Motor neuron (in vitro differentiated cells): ENCODE measurements at regions not wholly inside any gene's neighbourhood (a gene's known extent, or its start where the extent isn't known, plus 50 kb on each side); places are given as distances from the start of the nearest gene placed in this dataset.
"Not testable (repeated sequence)": the region's sequence is repeated elsewhere in the genome, so short reads cannot be mapped to it uniquely, and the experiment has no call there.

Experiments
- ATAC-seq, 8 experiments: fragments of 200-7000 bp; cut with Tn5 transposase; replicated peaks in 6 of 8; 2 replicates each; pipeline ENCODE4 v1.8.0; 2021; ENCODE audit warnings: mild to moderate bottlenecking in 8 of 8, moderate library complexity in 8 of 8
- H3K27ac ChIP-seq, 2 donors: fragments of 250-450 bp; sonication (Bioruptor Pico); 2 replicates each; pipeline ENCODE4 v1.9.0; 2021; ENCODE audit warnings: antibody characterized with exemption in 2 of 2, mild to moderate bottlenecking in 2 of 2, moderate library complexity in 1 of 2
- H3K4me1 ChIP-seq, 2 donors: fragments of 250-450 bp; sonication (Bioruptor Pico); replicated peaks in 1 of 2; 2 replicates each; pipeline ENCODE4 v1.6.1; 2021; ENCODE audit warnings: antibody characterized with exemption in 2 of 2, mild to moderate bottlenecking in 2 of 2, moderate library complexity in 1 of 2
- H3K4me3 ChIP-seq, 5 donors: fragments of 250-450 bp; sonication (Bioruptor Pico); 2 replicates each; pipeline ENCODE4 v1.9.0; 2021; ENCODE audit warnings: antibody characterized with exemption in 5 of 5, mild to moderate bottlenecking in 5 of 5, moderate library complexity in 4 of 5
- WGBS, 10 experiments: fragments of 450-650 bp; shearing (Covaris generic); methylation state at CpG; one replicate each; pipeline ENCODE4 v1.0.0; 2022; 5-methylcytosine and 5-hydroxymethylcytosine counted together
- in situ Hi-C, 9 experiments: fragments of 400-800 bp; cut with MboI; loops; one replicate each; pipeline ENCODE4 v1.15.0; 2021; ENCODE audit warnings: low sequenced_read_pairs in 9 of 9, low pct_unique_long_range_greater_than_20kb in 2 of 9; ENCODE audit not compliant: unreplicated experiment in 9 of 9

DNA sequence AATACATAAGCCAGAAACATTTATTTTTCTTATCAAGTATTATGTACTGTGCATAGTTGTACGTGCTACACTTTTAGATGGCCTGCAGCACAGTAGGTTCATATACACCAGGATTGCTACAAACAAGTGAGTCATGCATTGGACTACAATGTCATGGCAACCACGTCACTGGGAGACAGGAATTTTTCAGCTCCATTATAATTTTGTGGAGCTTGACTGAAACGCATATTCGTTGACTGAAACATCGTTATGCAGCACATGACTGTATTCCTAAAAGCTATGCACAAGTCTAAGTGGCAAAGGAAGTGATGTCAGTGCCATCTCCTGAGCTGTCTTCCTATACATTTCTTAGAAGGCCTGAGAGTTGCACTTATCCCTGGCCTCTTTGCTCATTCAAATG, 871.8 kb downstream of the IPMK start:
- 0 to 100% (median 47%) methylated on average over 1 to 5 of the region's 5 CpGs; no CpG with 5 or more reads in 2 of the 10 experiments for WGBS, 10 experiments
- no peak overlapping the region for H3K27ac ChIP-seq

DNA sequence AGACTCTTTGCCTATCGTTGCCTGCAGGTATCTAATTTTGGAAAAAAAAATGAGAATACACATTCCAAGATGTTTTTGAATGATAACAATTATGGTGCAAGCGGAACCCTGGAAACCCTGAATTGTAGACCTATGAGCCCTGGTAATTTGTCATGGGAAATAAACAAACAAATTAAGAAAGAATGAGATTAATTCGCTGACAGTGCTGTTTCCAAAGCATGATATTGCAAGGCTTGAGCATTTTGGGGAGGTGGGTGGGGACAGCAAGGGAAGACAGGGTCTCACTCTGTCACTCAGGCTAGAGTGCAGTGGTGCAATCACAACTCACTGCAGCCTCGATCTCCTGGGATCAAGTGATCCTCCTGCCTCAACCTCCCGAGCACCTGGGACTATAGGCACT, 900.3 kb downstream of the IPMK start:
- ATAC-seq = no peak
- H3K4me1 ChIP-seq = no peaks in the 10 kb centered on the region
- H3K4me3 ChIP-seq = no peak overlapping the region
- no peak overlapping the region for H3K27ac ChIP-seq
- in situ Hi-C loops = no loop called here
- WGBS, 10 experiments = 0 to 100% (median 85%) methylated on average over 2 to 5 of the region's 5 CpGs; no CpG with 5 or more reads in 1 of the 10 experiments

More for the DNA sequence above, 871.8 kb downstream of the IPMK start:
- peak; percentile 32 to 95 (median 50) for ATAC-seq
- Histone ChIP-seq H3K4me1 (no peaks in the 10 kb centered on the region), H3K4me3 (no peak overlapping the region)
- in situ Hi-C loops = no loop called here

DNA sequence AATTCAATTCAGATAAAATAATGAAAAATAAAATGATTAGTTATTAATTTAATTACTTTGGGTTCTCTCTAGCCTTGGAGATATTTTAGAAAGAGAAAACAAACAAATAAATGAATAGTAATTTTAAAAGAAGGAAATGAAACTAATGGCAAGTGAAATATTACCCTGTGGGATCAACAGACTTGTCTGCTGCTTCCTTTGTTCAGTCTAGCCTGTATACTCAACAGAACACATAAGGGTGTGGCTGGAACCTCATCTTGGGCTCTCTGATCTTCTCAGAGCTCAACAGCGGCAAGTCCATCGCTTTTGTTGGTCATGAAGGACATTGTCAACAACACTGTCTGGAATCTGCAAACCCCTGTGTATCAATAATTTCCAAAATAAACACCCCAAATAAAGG, 904.9 kb downstream of the IPMK start:
- no peaks in the 10 kb centered on the region for H3K4me1 ChIP-seq
- in situ Hi-C loops = no loop called here
- H3K27ac ChIP-seq = no peak overlapping the region
- no peak overlapping the region for H3K4me3 ChIP-seq
- WGBS, 10 experiments = 0 to 100% (median 66%) methylated on average over 1 to 2 of the region's 2 CpGs; no CpG with 5 or more reads in 4 of the 10 experiments
- no peak for ATAC-seq

DNA sequence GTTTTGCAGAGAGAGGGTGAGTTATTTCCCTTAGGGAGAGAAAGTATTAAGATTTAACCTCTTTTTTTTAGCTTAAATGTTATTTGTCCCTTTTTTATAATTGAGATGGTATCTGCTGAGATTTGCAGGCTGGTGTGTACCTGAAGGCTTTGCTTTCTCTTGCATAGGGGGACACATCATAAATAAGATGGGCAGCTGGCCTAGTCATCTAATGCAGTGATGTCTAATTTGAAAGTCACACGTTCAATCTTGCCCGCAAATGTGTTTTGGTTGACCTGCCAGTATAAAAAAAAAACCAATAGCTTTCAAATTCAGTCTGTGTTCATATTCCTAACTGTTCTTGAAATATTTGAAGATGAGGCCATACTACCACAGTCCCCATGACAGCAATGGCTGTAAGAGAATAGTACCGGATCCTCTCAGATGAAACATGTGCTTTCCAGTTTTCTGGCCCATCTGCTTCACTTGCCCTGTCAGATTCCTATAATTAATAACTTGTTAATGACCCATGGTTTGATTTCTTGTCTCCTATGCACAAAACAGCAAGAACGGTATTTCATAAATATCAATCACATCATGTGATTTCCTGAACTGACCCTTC, 914.2 kb downstream of the IPMK start:
- peak in 5 of 8 experiments; percentile 65 to 98 (median 87) for ATAC-seq
- 20 to 70% (median 42%) methylated on average over 2 to 4 of the region's 4 CpGs; no CpG with 5 or more reads in 2 of the 10 experiments for whole genome bisulfite sequencing, 10 experiments

DNA sequence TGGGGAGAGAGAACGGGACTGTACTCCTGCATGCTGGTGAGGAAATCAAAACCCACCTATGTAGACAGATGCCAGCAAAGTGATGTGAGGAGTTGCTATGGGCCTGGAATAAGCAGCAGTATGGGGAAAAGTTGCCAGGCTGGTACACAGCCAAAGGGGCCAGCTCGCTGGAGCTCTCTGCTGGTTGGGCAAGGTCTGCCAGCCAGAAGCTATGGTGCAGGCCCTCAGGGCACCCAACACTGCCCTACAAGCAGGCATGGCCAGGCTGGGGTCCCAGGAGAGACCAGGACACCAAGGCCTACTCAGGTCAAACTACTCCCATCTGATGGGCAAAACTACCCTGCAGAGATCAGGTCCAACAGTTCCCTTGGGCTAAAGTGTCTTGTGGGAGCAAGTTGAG, 916.6 kb downstream of the IPMK start:
- peaks cover 3 to 10% of the 10 kb centered on the region in 2 donors for H3K4me1 ChIP-seq
- in situ Hi-C loops = no loop called here
- no peak for ATAC-seq
- H3K4me3 ChIP-seq = no peak overlapping the region
- no peak overlapping the region for H3K27ac ChIP-seq
- 17 to 89% (median 67%) methylated on average over 1 of the region's 2 CpGs; no CpG with 5 or more reads in 5 of the 10 experiments for WGBS, 10 experiments

More for the DNA sequence above, 914.2 kb downstream of the IPMK start:
- peak overlapping the region in 1 of 2 donors; percentile 10 for H3K27ac ChIP-seq
- H3K4me3 ChIP-seq = no peak overlapping the region
- in situ Hi-C loops = no loop called here
- peaks cover 3 to 10% of the 10 kb centered on the region in 2 donors for H3K4me1 ChIP-seq

DNA sequence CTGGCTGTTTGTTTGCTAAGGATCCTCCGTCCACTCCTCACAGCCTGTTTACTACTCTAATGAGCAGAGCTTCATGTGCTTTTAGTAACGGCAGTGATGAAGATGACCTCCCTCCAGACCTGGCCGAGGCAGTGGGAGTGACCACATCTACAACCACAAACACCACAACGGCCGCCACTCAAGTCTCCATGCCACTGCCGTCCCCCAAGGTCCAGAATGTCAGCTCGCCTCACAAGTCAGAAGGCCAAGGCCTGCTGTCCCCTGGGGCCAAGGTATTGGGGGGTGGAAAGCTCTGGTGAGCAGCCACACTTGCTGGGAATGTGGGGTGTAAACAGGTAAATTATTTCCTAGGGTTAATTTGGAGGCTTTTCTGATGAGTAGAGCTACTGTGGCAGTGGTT, 926.4 kb downstream of the IPMK start:
- Histone ChIP-seq H3K27ac (no peak overlapping the region), H3K4me1 (no peaks in the 10 kb centered on the region), H3K4me3 (no peak overlapping the region)
- WGBS, 10 experiments = 17 to 100% (median 92%) methylated on average over 1 to 4 of the region's 7 CpGs; no CpG with 5 or more reads in 5 of the 10 experiments
- in situ Hi-C loops = loop anchor here in 2 of 9 experiments (10.0 to 25.0 kb wide), 3 partner anchors 314 to 721 kb away; no protein-coding TSS in a partner anchor
- no peak for ATAC-seq

DNA sequence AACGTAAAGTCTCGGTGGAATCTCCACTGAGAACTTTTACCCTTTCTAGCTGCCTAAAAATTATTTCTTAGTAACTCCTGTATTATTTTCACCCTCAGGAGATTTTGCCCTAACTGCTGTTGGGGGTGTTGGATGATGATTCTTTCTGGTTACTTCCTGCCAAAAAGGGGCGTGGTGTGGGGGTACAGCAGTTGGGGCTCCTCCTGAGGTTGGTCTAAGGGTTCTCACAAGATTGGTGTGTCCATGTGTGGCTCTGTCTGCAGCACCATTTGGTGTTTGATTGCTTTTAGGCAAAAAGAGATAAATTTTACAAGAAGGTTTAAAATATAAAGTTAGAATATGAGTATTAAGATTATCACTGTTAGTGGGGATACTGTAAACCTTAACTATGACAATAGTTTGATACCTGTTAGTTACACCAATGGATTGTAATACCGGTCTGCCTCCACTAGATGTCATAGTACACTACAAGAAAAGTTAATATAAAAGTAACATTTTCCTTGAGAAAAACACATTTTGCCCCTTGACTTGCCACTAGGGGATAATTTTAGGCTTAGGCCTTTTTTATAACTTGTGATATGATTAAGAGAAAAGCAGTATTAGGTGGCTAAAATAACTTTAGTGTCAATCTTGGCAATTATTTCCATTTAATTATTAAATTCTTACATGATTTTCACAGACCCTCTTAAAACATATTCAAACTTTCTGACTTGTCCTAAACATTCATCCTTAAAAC, 928.7 kb downstream of the IPMK start:
- peak in 1 of 8 experiments; percentile 38 for ATAC-seq
- 0 to 100% (median 43%) methylated on average over 1 to 4 of the region's 4 CpGs; no CpG with 5 or more reads in 1 of the 10 experiments for WGBS, 10 experiments
- H3K4me1 ChIP-seq = peaks cover 0 to 3% of the 10 kb centered on the region in 2 donors
- no peak overlapping the region for H3K27ac ChIP-seq
- no peak overlapping the region for H3K4me3 ChIP-seq
- in situ Hi-C loops = loop anchor here in 2 of 9 experiments (25.0 kb wide), 2 partner anchors 323 to 723 kb away; no protein-coding TSS in a partner anchor

DNA sequence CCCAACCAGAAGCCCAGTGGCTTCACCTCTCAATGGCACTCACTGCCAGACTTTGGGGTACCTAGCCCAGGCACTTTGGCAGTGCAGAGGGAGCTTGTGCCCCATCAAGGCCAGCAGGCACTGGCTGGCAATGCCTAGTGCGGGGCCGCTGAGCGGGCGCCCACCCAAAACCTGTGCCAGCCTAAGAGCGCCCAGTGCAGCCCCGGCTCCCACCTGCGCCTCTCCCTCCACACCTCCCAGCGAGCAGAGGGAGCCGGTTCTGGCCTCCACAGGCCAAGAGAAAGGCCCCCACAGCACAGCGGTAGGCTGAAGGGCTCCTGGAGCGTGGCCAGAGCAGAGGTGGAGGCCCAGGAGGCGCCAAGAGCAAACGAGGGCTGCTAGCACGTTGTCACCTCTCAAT, 930.8 kb downstream of the IPMK start:
- no peak for ATAC-seq
- H3K27ac ChIP-seq = no peak overlapping the region
- WGBS, 10 experiments = 19 to 100% (median 91%) methylated on average over 1 to 10 of the region's 14 CpGs; no CpG with 5 or more reads in 2 of the 10 experiments
- H3K4me1 ChIP-seq = peaks cover 0 to 3% of the 10 kb centered on the region in 2 donors
- H3K4me3 ChIP-seq = no peak overlapping the region
- in situ Hi-C loops = loop anchor here in 2 of 9 experiments (25.0 kb wide), 2 partner anchors 325 to 725 kb away; no protein-coding TSS in a partner anchor

DNA sequence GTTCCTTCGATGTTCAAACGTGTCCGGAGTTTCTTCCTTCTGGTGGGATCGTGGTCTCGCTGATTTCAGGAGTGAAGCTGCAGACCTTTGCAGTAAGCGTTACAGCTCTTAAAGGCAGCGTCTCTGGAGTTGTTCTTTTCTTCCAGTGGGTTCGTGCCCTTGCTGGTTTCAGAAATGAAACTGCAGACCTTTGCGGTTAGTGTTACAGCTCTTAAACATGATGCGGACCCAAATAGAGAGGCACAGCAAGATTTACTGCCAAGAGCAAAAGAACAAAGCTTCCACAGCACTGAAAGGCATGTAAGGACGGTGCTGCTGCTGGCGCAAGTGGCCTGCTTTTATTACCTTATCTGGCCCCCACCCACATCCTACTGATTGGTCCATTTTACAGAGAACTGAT, 931.4 kb downstream of the IPMK start:
- H3K4me1 ChIP-seq = peaks cover 0 to 3% of the 10 kb centered on the region in 2 donors
- 33 to 100% (median 91%) methylated on average over 1 to 11 of the region's 12 CpGs; no CpG with 5 or more reads in 3 of the 10 experiments for WGBS, 10 experiments
- ATAC-seq = no peak
- H3K4me3 ChIP-seq = no peak overlapping the region
- H3K27ac ChIP-seq = no peak overlapping the region
- in situ Hi-C loops = loop anchor here in 2 of 9 experiments (25.0 kb wide), 2 partner anchors 326 to 726 kb away; no protein-coding TSS in a partner anchor

DNA sequence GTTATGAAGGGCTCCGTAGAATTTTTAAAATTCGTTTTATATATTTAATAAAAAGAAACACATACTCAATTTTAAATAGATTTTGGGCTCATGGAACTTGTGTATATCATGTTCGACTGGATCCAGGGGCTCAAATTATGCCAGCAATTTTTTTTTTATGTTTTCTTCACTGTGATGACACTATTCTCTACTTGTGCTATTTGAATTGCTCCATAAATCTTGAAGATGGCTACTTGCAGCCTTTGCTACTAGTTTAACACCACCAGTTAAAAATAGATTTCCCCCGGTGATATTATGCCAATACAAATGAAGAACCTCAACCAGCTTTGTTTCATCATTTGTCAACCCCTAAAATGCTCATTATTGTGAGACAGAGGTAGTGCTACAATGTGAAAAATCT, 933.2 kb downstream of the IPMK start:
- Histone ChIP-seq H3K27ac (no peak overlapping the region), H3K4me1 (peaks cover 0 to 3% of the 10 kb centered on the region in 2 donors), H3K4me3 (no peak overlapping the region)
- in situ Hi-C loops = loop anchor here in 2 of 9 experiments (25.0 kb wide), 2 partner anchors 328 to 728 kb away; no protein-coding TSS in a partner anchor
- ATAC-seq = peak in 3 of 8 experiments; percentile 38 to 58 (median 51)
- 0 to 92% (median 63%) methylated on average over 2 to 4 of the region's 4 CpGs for WGBS, 10 experiments

DNA sequence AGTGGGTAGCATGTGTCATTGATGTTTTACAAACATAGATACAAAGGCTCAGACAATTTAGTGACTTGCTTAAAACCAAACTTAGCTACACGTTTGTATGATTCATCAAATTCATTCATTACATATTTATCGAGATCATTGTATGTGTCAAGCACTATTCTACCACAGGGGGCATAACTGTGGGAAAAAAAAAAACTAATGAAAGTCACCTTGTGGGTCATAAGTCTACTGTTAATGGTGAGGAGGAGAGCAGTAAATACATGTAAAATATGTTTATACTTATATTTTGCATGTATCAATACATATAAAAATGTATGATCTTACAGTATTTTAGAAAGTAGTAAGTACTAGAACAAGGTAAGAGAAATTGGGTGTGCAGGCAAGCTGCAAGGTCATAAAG, 933.8 kb downstream of the IPMK start:
- Histone ChIP-seq H3K4me3 (no peak overlapping the region), H3K4me1 (peaks cover 0 to 3% of the 10 kb centered on the region in 2 donors), H3K27ac (no peak overlapping the region)
- in situ Hi-C loops = loop anchor here in 2 of 9 experiments (25.0 kb wide), 2 partner anchors 328 to 728 kb away; no protein-coding TSS in a partner anchor
- WGBS, 10 experiments = 0 to 95% (median 7%) methylated on average over 2 of the region's 2 CpGs; no CpG with 5 or more reads in 5 of the 10 experiments
- no peak for ATAC-seq

DNA sequence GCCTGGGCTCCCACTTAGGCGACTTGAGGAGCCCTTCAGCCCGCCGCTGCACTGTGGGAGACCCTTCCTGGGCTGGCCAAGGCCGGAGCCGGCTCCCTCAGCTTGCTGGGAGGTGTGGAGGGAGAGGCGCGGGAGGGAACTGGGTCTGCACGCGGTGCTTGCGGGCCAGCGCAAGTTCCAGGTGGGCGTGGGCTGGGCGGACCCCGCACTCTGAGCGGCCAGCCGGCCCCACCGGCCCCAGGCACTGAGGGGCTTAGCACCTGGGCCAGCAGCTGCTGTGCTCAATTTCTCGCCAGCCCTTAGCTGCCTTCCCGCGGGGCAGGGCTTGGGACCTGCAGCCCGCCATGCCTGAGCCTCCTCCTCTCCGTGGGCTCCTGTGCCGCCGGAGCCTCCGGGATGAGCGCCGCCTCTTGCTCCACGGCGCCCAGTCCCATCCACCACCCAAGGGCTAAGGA, 946.3 kb downstream of the IPMK start:
- in situ Hi-C loops, ATAC-seq, H3K27ac ChIP-seq, H3K4me3 ChIP-seq, H3K4me1 ChIP-seq: not testable (repeated sequence)
- 53 to 100% (median 92%) methylated on average over 2 to 7 of the region's 29 CpGs; no CpG with 5 or more reads in 7 of the 10 experiments for WGBS, 10 experiments

DNA sequence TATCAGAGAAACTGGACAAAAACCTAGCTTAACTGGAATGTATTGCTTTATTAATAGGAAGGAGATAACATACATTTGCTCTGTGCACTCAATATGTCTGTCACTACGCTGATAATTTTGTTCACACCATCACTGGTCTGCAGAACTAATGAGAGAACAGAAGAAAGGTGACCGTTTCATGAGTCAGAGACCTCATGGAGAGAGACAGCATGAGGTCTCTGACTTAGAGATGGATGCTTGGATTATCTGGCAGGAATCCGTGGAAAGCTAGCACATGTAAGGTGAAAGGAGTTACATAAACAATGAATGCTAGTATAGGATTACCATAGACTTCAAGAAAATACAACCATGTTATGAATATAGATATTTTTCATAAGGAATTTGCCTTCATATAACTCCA, 947.3 kb downstream of the IPMK start:
- in situ Hi-C loops = no loop called here
- no peak for ATAC-seq

More for the DNA sequence above, 947.3 kb downstream of the IPMK start:
- no peak overlapping the region for H3K27ac ChIP-seq
- no peaks in the 10 kb centered on the region for H3K4me1 ChIP-seq
- 15 to 89% (median 56%) methylated on average over 1 to 3 of the region's 3 CpGs for WGBS, 10 experiments
- H3K4me3 ChIP-seq = no peak overlapping the region
